Activated CD8-positive, alpha-beta T cell treated with anti-CD3 and anti-CD28 coated beads for 36 hours (primary cell): ENCODE measurements at regions not wholly inside any gene's neighbourhood (a gene's known extent, or its start where the extent isn't known, plus 50 kb on each side); places are given as distances from the start of the nearest gene placed in this dataset.

Experiments
- ATAC-seq: fragments of 200-7000 bp; cut with Tn5 transposase; one replicate; pipeline ENCODE4 v1.10.0; 2021; ENCODE audit warnings: mild to moderate bottlenecking, moderate library complexity
- CTCF ChIA-PET: fragments of 350-600 bp; sonication (Branson Sonifier 250); formaldehyde crosslinking; loops from one replicate; lab custom pipeline; 2021; ENCODE audit warnings: antibody characterized with exemption; lab: Charles Lee
- POLR2A ChIA-PET: fragments of 350-600 bp; sonication (Branson Sonifier 250); formaldehyde crosslinking; loops from one replicate; lab custom pipeline; 2021; ENCODE audit warnings: antibody characterized with exemption; lab: Charles Lee
- DNase-seq: peaks from one replicate; pipeline ENCODE4 v3.0.0-alpha.2; 2020
- H3K27ac Mint-ChIP-seq: one replicate; pipeline ENCODE4 v1.8.0; 2021; ENCODE audit warnings: mild to moderate bottlenecking, mixed read lengths
- H3K27me3 Mint-ChIP-seq: one replicate; pipeline ENCODE4 v1.8.0; 2021; ENCODE audit warnings: mixed read lengths
- H3K36me3 Mint-ChIP-seq: one replicate; pipeline ENCODE4 v1.8.0; 2021; ENCODE audit warnings: low read depth, mixed read lengths
- H3K4me1 Mint-ChIP-seq: one replicate; pipeline ENCODE4 v1.8.0; 2021; ENCODE audit warnings: low read depth, mixed read lengths
- H3K4me3 Mint-ChIP-seq: one replicate; pipeline ENCODE4 v1.8.0; 2021; ENCODE audit warnings: mild to moderate bottlenecking, moderate library complexity, mixed read lengths
- H3K9me3 Mint-ChIP-seq: one replicate; pipeline ENCODE4 v1.8.0; 2021; ENCODE audit warnings: mixed read lengths
- intact Hi-C: fragments of 100-400 bp; cut with micrococcal nuclease; formaldehyde crosslinking; loops from one replicate; pipeline ENCODE4 v1.10.0; 2022
- TF ChIP-seq, protein P1 (sequence below): fragments of 200-600 bp; IDR thresholded peaks from one replicate; pipeline ENCODE4 v1.8.0; 2022; ENCODE audit warnings: antibody characterized with exemption, mild to moderate bottlenecking

DNA sequence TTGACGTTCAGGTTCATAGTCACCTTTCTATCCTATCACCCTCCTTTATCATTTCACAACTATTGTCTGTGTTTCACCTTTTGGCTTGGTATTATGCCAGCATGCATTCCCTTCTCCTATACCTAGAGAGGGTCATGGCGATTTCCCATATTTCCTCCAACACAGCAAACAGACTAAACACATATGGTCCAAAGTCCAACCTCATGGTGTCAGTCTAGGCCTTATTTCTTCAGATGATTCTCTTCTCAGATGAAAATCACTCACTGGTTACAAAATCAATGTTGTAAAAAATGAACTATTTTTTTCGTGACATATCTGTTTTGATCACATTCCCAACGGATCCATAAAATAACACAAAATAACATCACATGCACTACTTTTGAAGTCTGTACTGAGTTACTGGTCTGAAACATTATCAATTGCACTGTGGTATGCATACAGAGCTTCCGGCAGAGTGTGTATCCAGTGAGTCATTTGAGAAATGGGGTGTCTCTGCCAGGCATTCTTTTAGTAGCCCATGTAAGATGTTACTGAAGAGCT is 204.8 kb upstream of the GALNT5 start:
- CTCF ChIA-PET, result no interaction called here
- POLR2A ChIA-PET, result no interaction called here
- Mint-ChIP-seq H3K27ac (no peak overlapping the region), H3K9me3 (no peaks in the 10 kb centered on the region), H3K36me3 (no peaks in the 10 kb centered on the region), H3K4me3 (no peak overlapping the region), H3K4me1 (no peaks in the 10 kb centered on the region), H3K27me3 (no peaks in the 10 kb centered on the region)
- ATAC-seq, result no peak
- intact Hi-C loops, result no loop called here
- DNase-seq, result no peak
- TF ChIP-seq, protein P1, sequence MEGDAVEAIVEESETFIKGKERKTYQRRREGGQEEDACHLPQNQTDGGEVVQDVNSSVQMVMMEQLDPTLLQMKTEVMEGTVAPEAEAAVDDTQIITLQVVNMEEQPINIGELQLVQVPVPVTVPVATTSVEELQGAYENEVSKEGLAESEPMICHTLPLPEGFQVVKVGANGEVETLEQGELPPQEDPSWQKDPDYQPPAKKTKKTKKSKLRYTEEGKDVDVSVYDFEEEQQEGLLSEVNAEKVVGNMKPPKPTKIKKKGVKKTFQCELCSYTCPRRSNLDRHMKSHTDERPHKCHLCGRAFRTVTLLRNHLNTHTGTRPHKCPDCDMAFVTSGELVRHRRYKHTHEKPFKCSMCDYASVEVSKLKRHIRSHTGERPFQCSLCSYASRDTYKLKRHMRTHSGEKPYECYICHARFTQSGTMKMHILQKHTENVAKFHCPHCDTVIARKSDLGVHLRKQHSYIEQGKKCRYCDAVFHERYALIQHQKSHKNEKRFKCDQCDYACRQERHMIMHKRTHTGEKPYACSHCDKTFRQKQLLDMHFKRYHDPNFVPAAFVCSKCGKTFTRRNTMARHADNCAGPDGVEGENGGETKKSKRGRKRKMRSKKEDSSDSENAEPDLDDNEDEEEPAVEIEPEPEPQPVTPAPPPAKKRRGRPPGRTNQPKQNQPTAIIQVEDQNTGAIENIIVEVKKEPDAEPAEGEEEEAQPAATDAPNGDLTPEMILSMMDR, result no peak

DNA sequence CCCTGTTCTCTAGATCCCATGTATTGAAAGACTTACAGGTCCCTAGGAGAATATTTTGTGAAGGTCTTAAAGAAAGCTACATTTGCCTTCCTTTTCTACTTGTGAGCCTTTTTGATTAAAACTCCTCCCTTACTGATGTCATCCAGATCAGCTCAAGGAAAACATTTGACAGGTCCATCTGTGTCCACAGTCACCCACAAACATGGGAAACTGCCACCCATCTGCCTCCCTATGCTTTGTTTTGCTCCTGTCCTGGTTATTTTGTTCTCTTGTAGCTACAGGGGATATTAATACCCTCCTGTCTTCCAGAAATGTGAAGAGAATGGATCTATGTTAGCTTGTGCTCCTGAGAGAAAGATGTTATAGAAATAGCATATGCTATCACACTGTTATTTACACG is 203.6 kb upstream of the GALNT5 start:
- Mint-ChIP-seq H3K4me3 (no peak overlapping the region), H3K4me1 (no peaks in the 10 kb centered on the region), H3K27me3 (no peaks in the 10 kb centered on the region), H3K27ac (no peak overlapping the region), H3K9me3 (no peaks in the 10 kb centered on the region), H3K36me3 (no peaks in the 10 kb centered on the region)
- ATAC-seq (no peak), DNase-seq (no peak)
- intact Hi-C loops, result no loop called here
- POLR2A ChIA-PET, result no interaction called here
- TF ChIP-seq, protein P1, result no peak
- CTCF ChIA-PET, result no interaction called here

DNA sequence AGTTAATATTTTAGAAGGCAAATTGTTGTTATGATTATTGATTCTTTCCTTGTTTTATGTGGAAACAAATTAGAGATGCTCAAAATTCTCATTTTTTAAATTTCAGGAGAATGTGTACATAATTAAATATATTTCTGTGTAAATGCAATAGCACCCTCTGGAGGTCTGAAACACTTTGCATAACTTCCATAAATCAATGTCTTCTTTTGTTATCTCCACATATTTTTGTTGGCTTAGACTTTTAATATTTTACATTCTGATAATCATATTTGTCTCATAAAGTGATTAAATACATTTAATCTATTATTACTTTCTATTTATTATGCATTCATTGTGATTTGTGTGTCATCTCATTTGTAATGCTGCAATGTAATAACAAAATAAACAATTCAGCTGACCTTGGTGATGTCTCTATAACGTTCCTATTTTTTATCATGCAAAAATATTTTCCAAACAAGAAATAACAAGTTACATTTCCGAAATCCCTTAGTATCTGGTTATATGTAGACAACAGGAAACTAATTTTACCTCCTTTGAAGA is 201.8 kb upstream of the GALNT5 start:
- Mint-ChIP-seq H3K4me1 (no peaks in the 10 kb centered on the region), H3K36me3 (no peaks in the 10 kb centered on the region), H3K4me3 (no peak overlapping the region), H3K9me3 (no peaks in the 10 kb centered on the region), H3K27ac (no peak overlapping the region), H3K27me3 (no peaks in the 10 kb centered on the region)
- POLR2A ChIA-PET, result no interaction called here
- TF ChIP-seq, protein P1, result peak; percentile 49
- CTCF ChIA-PET, result interaction anchor here (1.6 kb wide), 1 partner anchor 8 kb away, joined by 5 read pairs; no protein-coding TSS in a partner anchor
- DNase-seq (no peak), ATAC-seq (no peak)
- intact Hi-C loops, result no loop called here

DNA sequence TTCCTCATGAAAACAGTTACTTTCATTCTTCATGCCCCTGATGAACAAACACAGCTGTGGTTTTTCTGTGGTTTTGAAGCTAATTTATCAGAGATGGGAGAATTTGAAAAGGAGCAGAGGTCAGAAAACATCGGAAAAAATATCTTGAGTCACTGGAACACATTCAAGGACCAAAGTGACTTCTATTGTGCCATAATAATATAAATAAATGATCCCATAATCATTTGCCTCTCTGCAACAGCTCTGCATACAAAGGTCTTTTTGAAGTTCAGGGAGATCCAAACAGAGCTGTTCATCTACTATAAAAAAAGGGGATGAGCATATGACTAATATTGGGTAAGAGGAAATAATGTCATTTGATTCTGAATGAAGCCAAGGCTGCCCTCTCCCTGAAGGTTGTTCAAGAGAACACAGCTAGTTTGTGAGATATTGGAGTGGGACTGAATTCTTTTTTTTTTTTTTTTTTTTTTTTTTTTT is 201.3 kb upstream of the GALNT5 start:
- Mint-ChIP-seq H3K27ac (no peak overlapping the region), H3K27me3 (no peaks in the 10 kb centered on the region), H3K36me3 (no peaks in the 10 kb centered on the region), H3K4me1 (no peaks in the 10 kb centered on the region), H3K4me3 (no peak overlapping the region), H3K9me3 (no peaks in the 10 kb centered on the region)
- ATAC-seq (no peak), DNase-seq (no peak)
- TF ChIP-seq, protein P1, result no peak
- intact Hi-C loops, result no loop called here
- POLR2A ChIA-PET, result no interaction called here
- CTCF ChIA-PET, result interaction anchor here (1.6 kb wide), 1 partner anchor 8 kb away, joined by 5 read pairs; no protein-coding TSS in a partner anchor

DNA sequence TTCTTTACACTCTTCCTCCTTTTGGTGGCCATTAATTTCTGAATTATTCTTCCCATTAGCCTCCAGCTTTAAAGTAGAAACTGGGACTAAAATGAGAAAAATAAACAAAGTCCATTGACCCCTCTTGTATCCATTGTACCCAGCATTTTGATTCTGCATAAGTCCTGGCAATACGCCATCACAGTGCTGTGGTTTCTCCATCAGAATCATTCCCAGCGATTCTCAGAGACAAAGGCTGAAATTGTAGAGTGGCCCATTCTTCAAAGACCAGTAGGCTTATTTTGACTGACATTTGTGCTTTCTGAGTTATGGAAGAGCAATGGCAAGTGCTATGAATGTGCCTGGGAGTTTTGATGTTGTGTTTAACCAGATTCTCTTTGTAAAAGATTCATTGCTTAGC is 199.3 kb upstream of the GALNT5 start:
- Mint-ChIP-seq H3K27ac (no peak overlapping the region), H3K36me3 (no peaks in the 10 kb centered on the region), H3K4me1 (no peaks in the 10 kb centered on the region), H3K27me3 (no peaks in the 10 kb centered on the region), H3K9me3 (no peaks in the 10 kb centered on the region), H3K4me3 (no peak overlapping the region)
- ATAC-seq (no peak), DNase-seq (no peak)
- intact Hi-C loops, result no loop called here
- POLR2A ChIA-PET, result no interaction called here
- TF ChIP-seq, protein P1, result no peak
- CTCF ChIA-PET, result no interaction called here
